ENCODE measurements at regions not wholly inside any gene's neighbourhood (a gene's known extent, or its start where the extent isn't known, plus 50 kb on each side); places are given as distances from the start of the nearest gene placed in this dataset.

DNA sequence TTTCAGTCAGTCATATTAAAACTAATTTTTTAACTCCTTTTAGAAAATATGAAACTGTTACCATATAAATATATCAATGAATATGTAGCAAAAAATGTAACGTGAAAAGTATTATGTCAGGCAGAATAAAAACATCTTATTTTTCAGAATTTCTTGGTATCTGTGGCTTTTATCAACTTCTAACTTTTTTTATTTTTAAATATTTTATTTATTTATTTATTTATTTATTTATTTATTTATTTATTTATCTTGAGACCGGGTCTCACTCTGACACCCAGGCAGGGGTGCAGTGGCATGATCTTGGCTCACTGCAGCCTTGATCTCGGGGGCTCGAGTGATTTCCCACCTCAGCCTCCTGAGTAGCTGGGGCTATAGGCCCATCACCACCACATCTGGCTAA lies 87.6 kb downstream of the C21orf91 start:
- H4K20me1 ChIP-seq (ENCODE audit: insufficient read depth, low read length) = no peaks in the 10 kb centered on the region
- no peaks in the 10 kb centered on the region for H3K27me3 ChIP-seq (ENCODE audit: control insufficient read depth in 2 of 2, insufficient read depth in 2 of 2, low read length in 2 of 2)
- Mint-ChIP-seq H3K9me3 (peaks cover 0 to 8% (median 4%) of the 10 kb centered on the region in 7 donors), H3K27me3 (ENCODE audit: low read depth in 3 of 3) (peaks cover 0 to 5% (median 0%) of the 10 kb centered on the region in 3 donors), H3K27ac (no peak overlapping the region), H3K4me1 (peaks cover 10% of the 10 kb centered on the region), H3K4me3 (no peak overlapping the region), H3K36me3 (peaks cover 0 to 3% of the 10 kb centered on the region in 2 donors)
- H3K27ac ChIP-seq (ENCODE audit: low read depth in 1 of 2, low read length in 2 of 2) = no peak overlapping the region
- H3K9ac ChIP-seq (ENCODE audit: insufficient read depth, low read length, poor library complexity, severe bottlenecking) = no peak overlapping the region
- no peak overlapping the region for H2AFZ ChIP-seq (ENCODE audit: insufficient read depth, low read depth, low read length, poor library complexity, severe bottlenecking)
- no peaks in the 10 kb centered on the region for H3K79me2 ChIP-seq (ENCODE audit: insufficient read depth, low read length)
- intact Hi-C loops (cut with micrococcal nuclease) = no loop called here
- no peaks in the 10 kb centered on the region for H3K36me3 ChIP-seq (replicated peaks in 1 of 2; ENCODE audit: control insufficient read depth in 1 of 2, insufficient read depth in 2 of 2, low read length in 2 of 2)
- no peak overlapping the region for H3K4me2 ChIP-seq (replicated peaks; ENCODE audit: extremely low read depth, low read length, poor library complexity, severe bottlenecking)
- no peaks in the 10 kb centered on the region for H3K9me3 ChIP-seq (replicated peaks in 1 of 2; ENCODE audit: control insufficient read depth in 1 of 2, insufficient read depth in 1 of 2, low read length in 2 of 2)
- no peak overlapping the region for H3K4me3 ChIP-seq (replicated peaks in 1 of 3; ENCODE audit: low read depth in 2 of 3, low read length in 3 of 3)
- WGBS (ENCODE audit: insufficient coverage) = 94% methylated on average over 3 of the region's 4 CpGs
- no peak for DNase-seq
- no peak for TF ChIP-seq CTCF (IDR thresholded peaks at IDR 0.05)
- H3K4me1 ChIP-seq (ENCODE audit: control insufficient read depth in 1 of 2, insufficient read depth in 2 of 2, low read length in 2 of 2) = peaks cover 11 to 12% of the 10 kb centered on the region in 2 donors

- Mint-ChIP-seq H3K4me1 (peaks cover 10% of the 10 kb centered on the region), H3K36me3 (peaks cover 0 to 3% of the 10 kb centered on the region in 2 donors), H3K9me3 (peaks cover 0 to 8% (median 4%) of the 10 kb centered on the region in 7 donors), H3K4me3 (peak overlapping the region in 1 of 2 donors; percentile 74), H3K27me3 (ENCODE audit: low read depth in 3 of 3) (peaks cover 0 to 3% (median 0%) of the 10 kb centered on the region in 3 donors), H3K27ac (peak overlapping the region; percentile 68 to 91 (median 83))
- Histone ChIP-seq H3K9me3 (replicated peaks in 1 of 2; ENCODE audit: control insufficient read depth in 1 of 2, insufficient read depth in 1 of 2, low read length in 2 of 2) (no peaks in the 10 kb centered on the region), H2AFZ (ENCODE audit: insufficient read depth, low read depth, low read length, poor library complexity, severe bottlenecking) (no peak overlapping the region), H3K4me3 (replicated peaks in 1 of 3; ENCODE audit: low read depth in 2 of 3, low read length in 3 of 3) (peak overlapping the region in 1 of 3 experiments; percentile 24), H3K4me2 (replicated peaks; ENCODE audit: extremely low read depth, low read length, poor library complexity, severe bottlenecking) (peak overlapping the region; percentile 22), H3K27ac (ENCODE audit: low read depth in 1 of 2, low read length in 2 of 2) (peak overlapping the region in 1 of 2 donors; percentile 49), H3K9ac (ENCODE audit: insufficient read depth, low read length, poor library complexity, severe bottlenecking) (no peak overlapping the region), H3K36me3 (replicated peaks in 1 of 2; ENCODE audit: control insufficient read depth in 1 of 2, insufficient read depth in 2 of 2, low read length in 2 of 2) (no peaks in the 10 kb centered on the region), H3K4me1 (ENCODE audit: control insufficient read depth in 1 of 2, insufficient read depth in 2 of 2, low read length in 2 of 2) (peaks cover 11 to 12% of the 10 kb centered on the region in 2 donors), H3K79me2 (ENCODE audit: insufficient read depth, low read length) (no peaks in the 10 kb centered on the region), H4K20me1 (ENCODE audit: insufficient read depth, low read length) (no peaks in the 10 kb centered on the region), H3K27me3 (ENCODE audit: control insufficient read depth in 2 of 2, insufficient read depth in 2 of 2, low read length in 2 of 2) (no peaks in the 10 kb centered on the region)
- intact Hi-C loops (cut with micrococcal nuclease) = no loop called here
- peak; percentile 70 to 86 (median 78) for DNase-seq
- TF ChIP-seq CTCF (IDR thresholded peaks at IDR 0.05) = no peak
- WGBS (ENCODE audit: insufficient coverage) = 0% methylated on average over 1 of the region's 1 CpG
These were observed 88.4 kb downstream of the C21orf91 start for GRCh38 chr21:17730782-17731181.
